GM12878 (cell line): ENCODE measurements at regions not wholly inside any gene's neighbourhood (a gene's known extent, or its start where the extent isn't known, plus 50 kb on each side); places are given as distances from the start of the nearest gene placed in this dataset.

Source experiments
- NFYB ChIP-seq: IDR thresholded peaks from 2 replicates; pipeline ENCODE4 v1.6.1; 2011; ENCODE audit warnings: low read depth, mild to moderate bottlenecking, low read length, improper control_type of control experiment, moderate library complexity; ENCODE audit not compliant: insufficient read depth
- TAF1 ChIP-seq: IDR thresholded peaks from 2 replicates; pipeline ENCODE4 v1.6.1; 2011; ENCODE audit warnings: mild to moderate bottlenecking, low read depth, low read length, borderline replicate concordance
- TF ChIP-seq, protein P1 (sequence below), 3 experiments: IDR thresholded peaks in 2 of 3; conservative IDR thresholded peaks in 1 of 3; 2 replicates each; pipeline ENCODE4 v1.5.1; 2011; ENCODE audit warnings: low read depth in 3 of 3, low read length in 3 of 3, mild to moderate bottlenecking in 3 of 3, control low read depth in 2 of 3, moderate library complexity in 2 of 3, inconsistent platforms in 1 of 3, mixed read lengths in 1 of 3; ENCODE audit not compliant: control insufficient read depth in 2 of 3, insufficient read depth in 1 of 3; ENCODE audit errors: extremely low read depth in 1 of 3
- TF ChIP-seq, protein P2 (sequence below): IDR thresholded peaks from 2 replicates; pipeline ENCODE4 v1.6.1; 2012; ENCODE audit warnings: low read depth, low read length, improper control_type of control experiment

DNA sequence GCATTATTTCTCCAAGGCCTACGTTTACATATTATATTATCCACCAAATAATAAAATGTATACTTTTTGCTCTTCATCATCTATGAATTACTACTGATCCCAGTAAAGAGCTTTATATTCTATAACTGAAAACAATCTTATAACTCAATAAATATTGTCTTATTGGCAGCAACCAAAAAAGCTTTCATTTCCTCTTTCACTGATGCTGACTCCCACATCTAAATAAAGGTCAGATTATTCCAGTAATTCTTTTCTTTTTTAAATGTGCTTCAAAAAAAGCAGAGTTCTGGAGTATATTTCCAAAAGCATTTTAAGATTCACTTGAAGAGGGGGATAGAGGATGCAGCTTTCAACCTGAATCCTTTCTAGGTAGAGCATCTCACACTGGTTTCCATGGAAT is 75.3 kb upstream of the NR4A3 start:
- TF ChIP-seq, protein P1, sequence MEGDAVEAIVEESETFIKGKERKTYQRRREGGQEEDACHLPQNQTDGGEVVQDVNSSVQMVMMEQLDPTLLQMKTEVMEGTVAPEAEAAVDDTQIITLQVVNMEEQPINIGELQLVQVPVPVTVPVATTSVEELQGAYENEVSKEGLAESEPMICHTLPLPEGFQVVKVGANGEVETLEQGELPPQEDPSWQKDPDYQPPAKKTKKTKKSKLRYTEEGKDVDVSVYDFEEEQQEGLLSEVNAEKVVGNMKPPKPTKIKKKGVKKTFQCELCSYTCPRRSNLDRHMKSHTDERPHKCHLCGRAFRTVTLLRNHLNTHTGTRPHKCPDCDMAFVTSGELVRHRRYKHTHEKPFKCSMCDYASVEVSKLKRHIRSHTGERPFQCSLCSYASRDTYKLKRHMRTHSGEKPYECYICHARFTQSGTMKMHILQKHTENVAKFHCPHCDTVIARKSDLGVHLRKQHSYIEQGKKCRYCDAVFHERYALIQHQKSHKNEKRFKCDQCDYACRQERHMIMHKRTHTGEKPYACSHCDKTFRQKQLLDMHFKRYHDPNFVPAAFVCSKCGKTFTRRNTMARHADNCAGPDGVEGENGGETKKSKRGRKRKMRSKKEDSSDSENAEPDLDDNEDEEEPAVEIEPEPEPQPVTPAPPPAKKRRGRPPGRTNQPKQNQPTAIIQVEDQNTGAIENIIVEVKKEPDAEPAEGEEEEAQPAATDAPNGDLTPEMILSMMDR (IDR thresholded peaks at IDR 0.05 in 2 of 3, conservative IDR thresholded peaks at IDR 0.05 in 1 of 3; ENCODE audit: control insufficient read depth in 2 of 3, extremely low read depth in 1 of 3, insufficient read depth in 1 of 3, low read depth in 3 of 3, low read length in 3 of 3) = no peak
- TF ChIP-seq, protein P2, sequence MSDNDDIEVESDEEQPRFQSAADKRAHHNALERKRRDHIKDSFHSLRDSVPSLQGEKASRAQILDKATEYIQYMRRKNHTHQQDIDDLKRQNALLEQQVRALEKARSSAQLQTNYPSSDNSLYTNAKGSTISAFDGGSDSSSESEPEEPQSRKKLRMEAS = no peak
- TF ChIP-seq TAF1 (no peak), NFYB (no peak)
